ENCODE measurements at regions not wholly inside any gene's neighbourhood (a gene's known extent, or its start where the extent isn't known, plus 50 kb on each side); places are given as distances from the start of the nearest gene placed in this dataset.

GRCh38 chr13:50319635-50320255 lies 304.5 kb downstream of the KCNRG start:
- TF ChIP-seq CTCF (IDR thresholded peaks at IDR 0.05) (no peak), ZFX (IDR thresholded peaks at IDR 0.05; ENCODE audit: borderline replicate concordance) (no peak)
